ENCODE measurements at regions not wholly inside any gene's neighbourhood (a gene's known extent, or its start where the extent isn't known, plus 50 kb on each side); places are given as distances from the start of the nearest gene placed in this dataset.

DNA sequence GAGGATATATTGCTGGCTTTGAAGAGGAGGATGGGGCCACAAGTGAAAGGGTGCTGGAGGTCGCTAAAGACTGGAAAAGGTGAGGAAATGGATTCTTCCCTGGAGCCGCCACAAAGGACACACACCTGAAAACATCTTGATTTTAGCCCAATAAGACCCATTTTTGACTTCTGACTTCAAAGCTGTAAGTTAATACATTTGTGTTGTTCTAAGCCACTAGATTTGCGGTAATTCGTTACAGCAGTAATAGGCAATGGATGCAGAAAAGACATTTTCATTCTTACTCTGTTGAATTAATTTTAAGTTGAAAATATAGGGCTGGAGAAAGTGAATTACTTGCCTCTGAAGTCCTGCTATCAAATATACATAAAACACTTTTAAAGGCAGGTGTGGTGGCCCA lies 117.7 kb upstream of the RAB12 start:
- no peak for TF ChIP-seq CTCF (IDR thresholded peaks at IDR 0.05; ENCODE audit: low read depth, low read length, poor library complexity, severe bottlenecking)
- no peak for TF ChIP-seq EZH2phosphoT487 (IDR thresholded peaks at IDR 0.05; ENCODE audit: borderline replicate concordance, low read length)

Data from DOHH2 (cell line).